ENCODE measurements at regions not wholly inside any gene's neighbourhood (a gene's known extent, or its start where the extent isn't known, plus 50 kb on each side); places are given as distances from the start of the nearest gene placed in this dataset.

- no peak for DNase-seq
These were observed 388.1 kb upstream of the SPRED2 start for GRCh38 chr2:65820454-65820853.

GRCh38 chr2:65819963-65820362 is 387.6 kb upstream of the SPRED2 start:
- DNase-seq, result no peak

- DNase-seq, result no peak
These were observed 386.6 kb upstream of the SPRED2 start for GRCh38 chr2:65818873-65819451.

GRCh38 chr2:65813631-65814173 is 381.3 kb upstream of the SPRED2 start:
- no peak for DNase-seq

GRCh38 chr2:65812887-65813286 is 380.5 kb upstream of the SPRED2 start:
- no peak for DNase-seq

GRCh38 chr2:65807942-65808341 is 375.5 kb upstream of the SPRED2 start:
- no peak for DNase-seq

GRCh38 chr2:65804777-65805176 is 372.4 kb upstream of the SPRED2 start:
- DNase-seq, result no peak

GRCh38 chr2:65802298-65802942 is 370.0 kb upstream of the SPRED2 start:
- peak in 1 of 3 experiments; percentile 25 for DNase-seq

- DNase-seq, result peak in 1 of 3 experiments; percentile 24
These were observed 368.6 kb upstream of the SPRED2 start for GRCh38 chr2:65800998-65801397.

- no peak for DNase-seq
These were observed 366.9 kb upstream of the SPRED2 start for GRCh38 chr2:65799141-65799854.

- no peak for DNase-seq
These were observed 366.2 kb upstream of the SPRED2 start for GRCh38 chr2:65798641-65799040.

GRCh38 chr2:65794994-65795393 is 362.6 kb upstream of the SPRED2 start:
- DNase-seq, result no peak

GRCh38 chr2:65791404-65791975 is 359.1 kb upstream of the SPRED2 start:
- DNase-seq, result peak in 2 of 3 experiments; percentile 33 to 78

GRCh38 chr2:65790676-65790935 is 358.2 kb upstream of the SPRED2 start:
- no peak for DNase-seq

GRCh38 chr2:65789923-65790675 is 357.7 kb upstream of the SPRED2 start:
- no peak for DNase-seq

GRCh38 chr2:65788556-65788955 is 356.2 kb upstream of the SPRED2 start:
- no peak for DNase-seq

GRCh38 chr2:65786765-65787164 is 354.4 kb upstream of the SPRED2 start:
- DNase-seq, result no peak

GRCh38 chr2:65786007-65786717 is 353.8 kb upstream of the SPRED2 start:
- peak in 1 of 3 experiments; percentile 9 for DNase-seq

- no peak for DNase-seq
These were observed 350.7 kb upstream of the SPRED2 start for GRCh38 chr2:65782996-65783650.

- no peak for DNase-seq
These were observed 349.8 kb upstream of the SPRED2 start for GRCh38 chr2:65782186-65782585.

GRCh38 chr2:65781756-65782155 is 349.4 kb upstream of the SPRED2 start:
- no peak for DNase-seq

GRCh38 chr2:65779021-65779420 is 346.6 kb upstream of the SPRED2 start:
- DNase-seq, result no peak
